A673 (cell line): ENCODE measurements at regions not wholly inside any gene's neighbourhood (a gene's known extent, or its start where the extent isn't known, plus 50 kb on each side); places are given as distances from the start of the nearest gene placed in this dataset.

Source experiments
- BruUV-seq: library from RNA; stranded (reverse); fragments of 400-500 nt; replicated peaks from 2 replicates; lab custom pipeline; 2021; lab: Mats Ljungman, UMichigan
- CTCF ChIA-PET: fragments of 300-600 bp; sonication (Branson Sonifier 250); formaldehyde crosslinking; loops from one replicate; lab custom pipeline; 2022; ENCODE audit warnings: antibody characterized with exemption; lab: Charles Lee
- POLR2A ChIA-PET: fragments of 300-600 bp; sonication (Branson Sonifier 250); formaldehyde crosslinking; loops from one replicate; lab custom pipeline; 2022; ENCODE audit warnings: antibody characterized with exemption; ENCODE audit not compliant: low non-redundant PET; lab: Charles Lee
- DNase-seq: peaks from one replicate; pipeline ENCODE4 v3.0.0-alpha.2; 2015; ENCODE audit warnings: low spot score
- H3K27ac ChIP-seq: fragments of 200-600 bp; sonication (generic); 2 replicates; pipeline ENCODE4 v1.5.1; 2016; ENCODE audit warnings: mixed run types, low read depth, mild to moderate bottlenecking, mixed read lengths, antibody characterized with exemption, low read length; ENCODE audit not compliant: poor library complexity, severe bottlenecking
- H3K27me3 ChIP-seq: fragments of 200-600 bp; sonication (generic); replicated peaks from 2 replicates; pipeline ENCODE4 v1.6.1; 2017; ENCODE audit warnings: mixed run types, low read depth, mild to moderate bottlenecking, mixed read lengths, antibody characterized with exemption, low read length; ENCODE audit not compliant: insufficient read depth, poor library complexity
- H3K36me3 ChIP-seq: fragments of 200-600 bp; sonication (generic); 2 replicates; pipeline ENCODE4 v1.6.1; 2016; ENCODE audit warnings: mixed run types, mild to moderate bottlenecking, mixed read lengths, antibody characterized with exemption, low read length; ENCODE audit not compliant: insufficient read depth, poor library complexity, severe bottlenecking
- H3K4me1 ChIP-seq: fragments of 200-600 bp; sonication (generic); 2 replicates; pipeline ENCODE4 v1.6.1; 2017; ENCODE audit warnings: mixed run types, mild to moderate bottlenecking, mixed read lengths, antibody characterized with exemption, low read length; ENCODE audit not compliant: insufficient read depth, poor library complexity, severe bottlenecking
- H3K4me3 ChIP-seq: fragments of 200-600 bp; sonication (generic); 2 replicates; pipeline ENCODE4 v1.5.1; 2016; ENCODE audit warnings: low read depth, mixed run types, mild to moderate bottlenecking, mixed read lengths, low read length; ENCODE audit not compliant: poor library complexity, severe bottlenecking
- H3K9me3 ChIP-seq: fragments of 200-600 bp; sonication (generic); 2 replicates; pipeline ENCODE4 v1.6.1; 2016; ENCODE audit warnings: mixed run types, low read depth, mild to moderate bottlenecking, mixed read lengths, antibody characterized with exemption, low read length; ENCODE audit not compliant: poor library complexity, severe bottlenecking
- EZH2 ChIP-seq: fragments of 200-600 bp; sonication (generic); IDR thresholded peaks from 2 replicates; pipeline ENCODE4 v1.6.1; 2017; ENCODE audit warnings: borderline replicate concordance, low read depth, mild to moderate bottlenecking, mixed read lengths, antibody characterized with exemption, low read length; ENCODE audit not compliant: poor library complexity, severe bottlenecking
- intact Hi-C: fragments of 100-400 bp; cut with micrococcal nuclease; formaldehyde crosslinking; loops from one replicate; pipeline ENCODE4 v1.10.0; 2022; ENCODE audit not compliant: unreplicated experiment
- TF ChIP-seq, protein P1 (sequence below): fragments of 300-800, 200-600 bp; sonication (generic); conservative IDR thresholded peaks from 2 replicates; pipeline ENCODE4 v1.5.1; 2017; ENCODE audit warnings: low read depth, mild to moderate bottlenecking, antibody characterized with exemption, low read length, moderate library complexity, mixed read lengths

DNA sequence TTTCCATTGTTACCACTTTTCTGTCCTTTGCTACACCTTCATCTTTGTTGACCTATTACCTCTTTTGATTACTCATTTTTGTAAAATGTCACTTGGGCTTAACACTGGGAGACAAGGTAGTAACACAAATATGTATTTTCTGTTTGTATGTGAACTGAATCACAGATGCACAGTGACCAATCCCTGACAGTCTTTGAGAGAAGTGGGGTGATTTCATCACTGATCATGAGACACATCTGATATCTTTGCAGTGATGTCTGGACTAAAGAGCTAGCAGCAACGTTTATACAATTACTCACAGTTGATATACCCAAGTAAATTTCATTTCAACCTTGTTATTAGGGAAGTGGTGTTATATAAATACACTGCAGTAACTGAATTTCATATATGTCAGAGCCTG, 1397.4 kb upstream of the SPRY2 start:
- Histone ChIP-seq H3K9me3 (no peaks in the 10 kb centered on the region), H3K4me1 (no peaks in the 10 kb centered on the region), H3K27me3 (no peaks in the 10 kb centered on the region), H3K36me3 (no peaks in the 10 kb centered on the region), H3K4me3 (no peak overlapping the region), H3K27ac (no peak overlapping the region)
- TF ChIP-seq EZH2, result no peak
- TF ChIP-seq, protein P1, sequence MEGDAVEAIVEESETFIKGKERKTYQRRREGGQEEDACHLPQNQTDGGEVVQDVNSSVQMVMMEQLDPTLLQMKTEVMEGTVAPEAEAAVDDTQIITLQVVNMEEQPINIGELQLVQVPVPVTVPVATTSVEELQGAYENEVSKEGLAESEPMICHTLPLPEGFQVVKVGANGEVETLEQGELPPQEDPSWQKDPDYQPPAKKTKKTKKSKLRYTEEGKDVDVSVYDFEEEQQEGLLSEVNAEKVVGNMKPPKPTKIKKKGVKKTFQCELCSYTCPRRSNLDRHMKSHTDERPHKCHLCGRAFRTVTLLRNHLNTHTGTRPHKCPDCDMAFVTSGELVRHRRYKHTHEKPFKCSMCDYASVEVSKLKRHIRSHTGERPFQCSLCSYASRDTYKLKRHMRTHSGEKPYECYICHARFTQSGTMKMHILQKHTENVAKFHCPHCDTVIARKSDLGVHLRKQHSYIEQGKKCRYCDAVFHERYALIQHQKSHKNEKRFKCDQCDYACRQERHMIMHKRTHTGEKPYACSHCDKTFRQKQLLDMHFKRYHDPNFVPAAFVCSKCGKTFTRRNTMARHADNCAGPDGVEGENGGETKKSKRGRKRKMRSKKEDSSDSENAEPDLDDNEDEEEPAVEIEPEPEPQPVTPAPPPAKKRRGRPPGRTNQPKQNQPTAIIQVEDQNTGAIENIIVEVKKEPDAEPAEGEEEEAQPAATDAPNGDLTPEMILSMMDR, result no peak
- BruUV-seq, result no TSS peak
- no peak for DNase-seq
- POLR2A ChIA-PET, result no interaction called here
- intact Hi-C loops, result no loop called here
- CTCF ChIA-PET, result no interaction called here

DNA sequence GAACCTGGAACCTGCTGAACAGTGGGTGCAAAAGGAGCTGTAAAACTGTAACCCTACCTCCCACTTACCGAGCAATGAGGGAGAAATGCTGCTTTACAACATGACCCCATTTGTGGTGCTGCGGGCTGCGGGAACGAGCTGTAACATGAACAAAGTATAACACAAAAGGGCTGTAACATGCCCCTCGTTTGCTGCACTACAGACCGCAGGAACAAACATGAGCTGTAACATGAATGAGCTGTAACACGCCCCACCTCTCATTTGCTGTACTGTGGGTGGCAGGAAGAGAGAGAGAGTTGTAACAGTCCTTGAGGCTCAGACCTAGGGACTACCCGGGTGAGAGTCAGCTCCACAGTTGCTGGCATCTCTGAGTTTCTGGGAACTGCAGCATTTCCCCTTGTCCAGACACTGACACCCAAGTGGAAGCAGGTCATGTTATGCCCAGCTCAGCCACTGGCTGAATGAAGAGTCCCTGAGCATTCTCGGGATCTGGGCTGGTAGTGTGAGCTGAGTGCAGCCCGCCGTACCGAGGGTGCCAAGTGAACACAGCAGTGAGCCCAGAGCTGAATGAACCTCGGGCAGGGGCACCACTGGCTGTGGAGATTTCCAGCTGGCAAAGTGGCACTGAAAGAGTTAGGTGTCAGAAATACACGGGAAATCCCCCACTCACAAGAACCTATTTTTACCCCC, 1385.3 kb upstream of the SPRY2 start:
- Histone ChIP-seq H3K27me3 (no peaks in the 10 kb centered on the region), H3K27ac (no peak overlapping the region), H3K36me3 (no peaks in the 10 kb centered on the region), H3K4me3 (no peak overlapping the region), H3K9me3 (no peaks in the 10 kb centered on the region), H3K4me1 (no peaks in the 10 kb centered on the region)
- BruUV-seq, result no TSS peak
- DNase-seq, result no peak
- POLR2A ChIA-PET, result no interaction called here
- CTCF ChIA-PET, result no interaction called here
- TF ChIP-seq EZH2, result no peak
- TF ChIP-seq, protein P1, result no peak
- intact Hi-C loops, result no loop called here

DNA sequence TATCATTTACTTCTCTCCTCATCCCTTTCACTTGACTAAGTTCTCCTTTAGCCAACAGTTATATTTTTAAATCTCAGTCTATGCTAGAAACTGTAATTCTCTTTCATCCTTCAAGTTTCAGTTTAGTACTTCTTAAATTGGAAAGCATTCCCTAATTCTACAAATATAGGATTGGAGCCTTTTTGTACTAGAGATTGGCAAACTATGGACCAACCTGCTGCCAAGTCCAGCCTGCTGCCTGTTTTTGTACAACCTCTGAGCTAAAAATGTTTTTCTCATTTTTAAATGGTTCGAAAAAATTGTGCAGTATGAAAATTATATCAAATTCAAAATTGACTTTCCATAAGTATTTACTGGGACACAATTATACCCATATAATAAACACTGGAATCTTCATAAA, 1381.5 kb upstream of the SPRY2 start:
- Histone ChIP-seq H3K36me3 (no peaks in the 10 kb centered on the region), H3K9me3 (no peaks in the 10 kb centered on the region), H3K4me1 (no peaks in the 10 kb centered on the region), H3K27me3 (no peaks in the 10 kb centered on the region), H3K4me3 (no peak overlapping the region), H3K27ac (no peak overlapping the region)
- BruUV-seq, result no TSS peak
- TF ChIP-seq EZH2, result no peak
- TF ChIP-seq, protein P1, result no peak
- POLR2A ChIA-PET, result no interaction called here
- intact Hi-C loops, result loop anchor here (5.0 kb wide), 1 partner anchor 35 kb away; no protein-coding TSS in a partner anchor
- CTCF ChIA-PET, result no interaction called here
- DNase-seq, result no peak
